DOHH2 (cell line): ENCODE measurements at regions not wholly inside any gene's neighbourhood (a gene's known extent, or its start where the extent isn't known, plus 50 kb on each side); places are given as distances from the start of the nearest gene placed in this dataset.

Experiments
- H3F3A ChIP-seq: fragments of 200-600 bp; sonication (generic), shearing (Covaris generic); 2 replicates; pipeline ENCODE4 v1.6.0; 2016; ENCODE audit warnings: antibody characterized with exemption, mild to moderate bottlenecking; ENCODE audit not compliant: control insufficient read depth, insufficient read depth
- H3K27ac ChIP-seq: fragments of 200-600 bp; sonication (generic); 2 replicates; pipeline ENCODE4 v1.5.1; 2014; ENCODE audit warnings: low read depth, mild to moderate bottlenecking, low read length, moderate library complexity
- H3K27me3 ChIP-seq: fragments of 200-600 bp; sonication (generic); 2 replicates; pipeline ENCODE4 v1.6.1; 2014; ENCODE audit warnings: mild to moderate bottlenecking, low read length, mixed read lengths; ENCODE audit not compliant: control insufficient read depth
- H3K36me3 ChIP-seq: fragments of 200-600 bp; sonication (generic); 2 replicates; pipeline ENCODE4 v1.6.1; 2014; ENCODE audit warnings: mild to moderate bottlenecking, low read length, moderate library complexity, mixed read lengths; ENCODE audit not compliant: control insufficient read depth
- H3K4me1 ChIP-seq: fragments of 200-600 bp; sonication (generic); 2 replicates; pipeline ENCODE4 v1.6.1; 2014; ENCODE audit warnings: mild to moderate bottlenecking, low read length, mixed read lengths; ENCODE audit not compliant: control insufficient read depth
- H3K4me2 ChIP-seq: fragments of 200-600 bp; sonication (generic); 2 replicates; pipeline ENCODE4 v1.6.0; 2014; ENCODE audit warnings: mild to moderate bottlenecking, low read length, moderate library complexity
- H3K4me3 ChIP-seq: fragments of 200-600 bp; sonication (generic); 2 replicates; pipeline ENCODE4 v1.5.1; 2014; ENCODE audit warnings: mild to moderate bottlenecking, low read length, mixed read lengths
- H3K79me2 ChIP-seq: fragments of 200-600 bp; sonication (generic); 2 replicates; pipeline ENCODE4 v1.6.1; 2014; ENCODE audit warnings: mild to moderate bottlenecking, low read length, mixed read lengths; ENCODE audit not compliant: control insufficient read depth
- H3K9me2 ChIP-seq: fragments of 200-600 bp; sonication (generic); replicated peaks from 2 replicates; pipeline ENCODE4 v1.6.1; 2014; ENCODE audit warnings: mild to moderate bottlenecking, low read length, mixed read lengths; ENCODE audit not compliant: control insufficient read depth
- H3K9me3 ChIP-seq: fragments of 200-600 bp; sonication (generic); 2 replicates; pipeline ENCODE4 v1.6.1; 2014; ENCODE audit warnings: antibody characterized with exemption, low read length, mixed read lengths; ENCODE audit not compliant: control insufficient read depth, insufficient read depth
- H4K20me1 ChIP-seq: fragments of 200-600 bp; sonication (generic); 2 replicates; pipeline ENCODE4 v1.6.0; 2014; ENCODE audit warnings: low read depth, mild to moderate bottlenecking, antibody characterized with exemption, low read length, moderate library complexity; ENCODE audit not compliant: control insufficient read depth, insufficient read depth
- EZH2phosphoT487 ChIP-seq: fragments of 200-600 bp; sonication (generic); IDR thresholded peaks from 2 replicates; pipeline ENCODE4 v1.6.1; 2017; ENCODE audit warnings: borderline replicate concordance, mild to moderate bottlenecking, antibody characterized with exemption, low read length, moderate library complexity, mixed read lengths
- TF ChIP-seq, protein P1 (sequence below): fragments of 200-600 bp; sonication (generic); IDR thresholded peaks from one replicate; pipeline ENCODE4 v1.5.1; 2014; ENCODE audit warnings: antibody characterized with exemption, mild to moderate bottlenecking, low read depth, low read length; ENCODE audit not compliant: poor library complexity, severe bottlenecking

DNA sequence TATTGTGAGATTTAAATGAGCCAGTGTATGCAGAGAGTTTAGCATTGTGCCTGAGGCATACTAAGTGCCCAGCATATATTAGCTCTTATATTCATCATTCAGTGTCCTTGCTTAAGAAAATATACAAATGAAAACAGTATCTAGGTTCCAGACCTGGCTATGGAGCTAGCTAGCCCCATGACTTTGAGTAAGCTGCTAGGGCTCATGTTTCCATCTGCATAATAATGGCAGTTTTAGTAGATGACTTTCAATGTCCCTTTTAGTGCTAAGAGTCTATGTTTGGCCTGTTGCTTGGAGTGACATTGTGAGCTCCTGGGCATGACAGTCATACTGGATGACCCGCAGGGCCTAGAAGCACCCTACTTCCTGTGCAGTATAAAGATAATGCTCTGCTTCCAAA, 435.3 kb downstream of the ZIC3 start:
- Histone ChIP-seq H3K27me3 (no peaks in the 10 kb centered on the region), H3K9me3 (no peaks in the 10 kb centered on the region), H4K20me1 (no peaks in the 10 kb centered on the region), H3K27ac (no peak overlapping the region), H3K4me2 (no peak overlapping the region), H3K36me3 (no peaks in the 10 kb centered on the region), H3K4me1 (no peaks in the 10 kb centered on the region), H3K4me3 (no peak overlapping the region), H3F3A (no peaks in the 10 kb centered on the region), H3K79me2 (no peaks in the 10 kb centered on the region), H3K9me2 (no peaks in the 10 kb centered on the region)
- no peak for TF ChIP-seq EZH2phosphoT487
- TF ChIP-seq, protein P1, sequence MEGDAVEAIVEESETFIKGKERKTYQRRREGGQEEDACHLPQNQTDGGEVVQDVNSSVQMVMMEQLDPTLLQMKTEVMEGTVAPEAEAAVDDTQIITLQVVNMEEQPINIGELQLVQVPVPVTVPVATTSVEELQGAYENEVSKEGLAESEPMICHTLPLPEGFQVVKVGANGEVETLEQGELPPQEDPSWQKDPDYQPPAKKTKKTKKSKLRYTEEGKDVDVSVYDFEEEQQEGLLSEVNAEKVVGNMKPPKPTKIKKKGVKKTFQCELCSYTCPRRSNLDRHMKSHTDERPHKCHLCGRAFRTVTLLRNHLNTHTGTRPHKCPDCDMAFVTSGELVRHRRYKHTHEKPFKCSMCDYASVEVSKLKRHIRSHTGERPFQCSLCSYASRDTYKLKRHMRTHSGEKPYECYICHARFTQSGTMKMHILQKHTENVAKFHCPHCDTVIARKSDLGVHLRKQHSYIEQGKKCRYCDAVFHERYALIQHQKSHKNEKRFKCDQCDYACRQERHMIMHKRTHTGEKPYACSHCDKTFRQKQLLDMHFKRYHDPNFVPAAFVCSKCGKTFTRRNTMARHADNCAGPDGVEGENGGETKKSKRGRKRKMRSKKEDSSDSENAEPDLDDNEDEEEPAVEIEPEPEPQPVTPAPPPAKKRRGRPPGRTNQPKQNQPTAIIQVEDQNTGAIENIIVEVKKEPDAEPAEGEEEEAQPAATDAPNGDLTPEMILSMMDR: no peak

DNA sequence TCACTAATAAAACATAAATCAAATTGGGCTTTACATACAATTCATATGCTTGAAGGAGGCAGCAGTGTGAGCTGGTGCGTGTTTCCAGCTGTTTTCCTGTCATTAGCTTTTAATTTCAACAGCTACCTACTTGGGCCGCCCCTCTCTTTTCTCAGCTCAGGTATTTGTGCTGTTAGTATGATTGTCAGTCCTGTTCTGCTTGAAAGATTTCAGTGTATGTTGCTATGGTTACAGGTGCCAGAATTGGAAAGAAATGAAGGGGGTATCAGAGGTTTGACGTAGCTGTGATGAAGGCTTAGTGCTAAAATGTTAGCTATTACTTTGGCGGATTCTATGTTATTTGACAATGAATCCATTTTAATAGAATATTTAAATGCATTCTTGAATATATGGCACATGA, 440.3 kb downstream of the ZIC3 start:
- Histone ChIP-seq H3K4me3 (no peak overlapping the region), H3K9me2 (no peaks in the 10 kb centered on the region), H3F3A (no peaks in the 10 kb centered on the region), H3K4me1 (no peaks in the 10 kb centered on the region), H3K9me3 (no peaks in the 10 kb centered on the region), H3K4me2 (no peak overlapping the region), H3K36me3 (no peaks in the 10 kb centered on the region), H3K27me3 (no peaks in the 10 kb centered on the region), H3K27ac (no peak overlapping the region), H3K79me2 (no peaks in the 10 kb centered on the region), H4K20me1 (no peaks in the 10 kb centered on the region)
- TF ChIP-seq, protein P1: no peak
- no peak for TF ChIP-seq EZH2phosphoT487

DNA sequence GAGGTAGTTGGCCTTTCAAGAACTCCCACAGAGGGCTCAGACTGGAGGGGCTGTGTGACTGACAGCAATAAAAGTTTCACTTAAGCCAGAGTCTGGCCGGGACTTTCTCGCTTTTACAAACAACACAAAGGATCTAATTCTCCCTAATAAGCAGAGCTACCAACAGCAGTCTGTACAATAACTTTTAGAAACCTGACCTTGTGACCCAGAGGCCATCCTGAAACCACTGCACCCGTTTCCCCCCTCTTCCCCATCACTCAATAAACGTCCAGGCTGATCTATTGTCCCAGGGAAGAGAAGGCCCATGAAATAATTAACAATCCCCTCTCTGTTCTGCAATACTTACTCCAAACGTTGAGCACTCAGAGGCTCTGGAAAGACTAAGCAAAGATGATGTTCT, 442.4 kb downstream of the ZIC3 start:
- Histone ChIP-seq H3K9me2 (no peaks in the 10 kb centered on the region), H4K20me1 (no peaks in the 10 kb centered on the region), H3K9me3 (no peaks in the 10 kb centered on the region), H3K27ac (no peak overlapping the region), H3K36me3 (no peaks in the 10 kb centered on the region), H3K4me2 (no peak overlapping the region), H3K4me3 (no peak overlapping the region), H3K27me3 (no peaks in the 10 kb centered on the region), H3F3A (no peaks in the 10 kb centered on the region), H3K4me1 (no peaks in the 10 kb centered on the region), H3K79me2 (no peaks in the 10 kb centered on the region)
- no peak for TF ChIP-seq EZH2phosphoT487
- TF ChIP-seq, protein P1: no peak

DNA sequence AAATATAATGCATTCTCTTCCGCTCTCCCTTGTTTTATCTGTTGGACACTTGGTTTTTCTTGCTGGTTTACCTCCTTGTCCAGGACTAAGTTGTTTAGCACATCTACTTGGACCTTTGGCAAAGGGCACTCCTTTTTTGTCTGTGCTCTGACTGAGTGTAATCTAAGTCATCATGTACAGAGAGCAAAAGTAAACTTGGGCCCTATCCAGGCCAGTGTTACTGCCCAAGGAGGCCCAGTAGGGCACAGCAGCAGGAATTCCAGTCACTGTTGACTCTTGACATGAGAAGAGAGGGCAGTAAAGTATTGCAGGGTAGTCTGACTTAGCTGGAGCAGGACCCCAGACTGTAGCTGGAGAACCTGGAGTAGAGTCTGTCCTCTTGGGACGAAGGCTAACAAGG, 445.5 kb downstream of the ZIC3 start:
- Histone ChIP-seq H3K9me2 (no peaks in the 10 kb centered on the region), H3K79me2 (no peaks in the 10 kb centered on the region), H3K27me3 (no peaks in the 10 kb centered on the region), H3F3A (no peaks in the 10 kb centered on the region), H3K4me3 (no peak overlapping the region), H3K27ac (no peak overlapping the region), H3K9me3 (no peaks in the 10 kb centered on the region), H3K4me2 (no peak overlapping the region), H4K20me1 (no peaks in the 10 kb centered on the region), H3K4me1 (no peaks in the 10 kb centered on the region), H3K36me3 (no peaks in the 10 kb centered on the region)
- TF ChIP-seq, protein P1: no peak
- no peak for TF ChIP-seq EZH2phosphoT487
